B cell (primary cell): ENCODE measurements at regions not wholly inside any gene's neighbourhood (a gene's known extent, or its start where the extent isn't known, plus 50 kb on each side); places are given as distances from the start of the nearest gene placed in this dataset.

Experiments used
- ATAC-seq: fragments of 200-7000 bp; cut with Tn5 transposase; one replicate; pipeline ENCODE4 v1.10.0; 2021; ENCODE audit warnings: low read depth, mild to moderate bottlenecking, moderate number of reproducible peaks, moderate library complexity
- CTCF ChIA-PET: fragments of 350-600 bp; sonication (Branson Sonifier 250); formaldehyde crosslinking; loops from one replicate; lab custom pipeline; 2021; ENCODE audit warnings: antibody characterized with exemption, inconsistent platforms; lab: Charles Lee
- POLR2A ChIA-PET: fragments of 350-600 bp; sonication (Branson Sonifier 250); formaldehyde crosslinking; loops from one replicate; lab custom pipeline; 2021; ENCODE audit warnings: antibody characterized with exemption; lab: Charles Lee
- DNase-seq: peaks from one replicate; pipeline ENCODE4 v3.0.0; 2013
- H2AFZ ChIP-seq: 2 replicates; pipeline ENCODE4 v1.6.1; 2012; ENCODE audit warnings: mild to moderate bottlenecking, low read depth, low read length; ENCODE audit not compliant: insufficient read depth, poor library complexity, severe bottlenecking
- H3K27ac ChIP-seq, 2 donors: 1 replicate in 1 of 2; 2 replicates in 1 of 2; pipeline ENCODE4 v1.5.1; 2012 to 2013; ENCODE audit warnings: low read length in 2 of 2, mild to moderate bottlenecking in 2 of 2, moderate library complexity in 1 of 2
- H3K27me3 ChIP-seq, 4 experiments: fragments of 200-600 bp in 1 of 4; sonication (generic) in 1 of 4; replicated peaks in 1 of 4; 1 replicate in 2 of 4; 2 replicates in 2 of 4; pipeline versions ENCODE4 v1.6.1 to v1.7.0; 2013 to 2016; ENCODE audit warnings: low read length in 3 of 4, mild to moderate bottlenecking in 2 of 4, mixed read lengths in 1 of 4, moderate library complexity in 1 of 4; ENCODE audit not compliant: insufficient read depth in 4 of 4, control insufficient read depth in 3 of 4; ENCODE audit errors: control extremely low read depth in 1 of 4
- H3K36me3 ChIP-seq, 2 experiments: replicated peaks in 1 of 2; 1 replicate in 1 of 2; 2 replicates in 1 of 2; pipeline versions ENCODE4 v1.6.1 to v1.7.1; 2013; ENCODE audit warnings: low read length in 1 of 2; ENCODE audit not compliant: insufficient read depth in 2 of 2, control insufficient read depth in 1 of 2; ENCODE audit errors: control extremely low read depth in 1 of 2, extremely low read depth in 1 of 2
- H3K4me1 ChIP-seq, 2 donors: fragments of 200-600 bp in 1 of 2; sonication (generic) in 1 of 2; 1 replicate in 1 of 2; 2 replicates in 1 of 2; pipeline versions ENCODE4 v1.5.1 to v1.6.1; 2013 to 2017; ENCODE audit warnings: low read length in 2 of 2; ENCODE audit not compliant: control insufficient read depth in 2 of 2, insufficient read depth in 2 of 2
- H3K4me2 ChIP-seq: replicated peaks from 2 replicates; pipeline ENCODE3; 2012; ENCODE audit warnings: mild to moderate bottlenecking, low read depth, low read length; ENCODE audit not compliant: poor library complexity, severe bottlenecking
- H3K4me3 ChIP-seq, 5 experiments: fragments of 200-600 bp in 1 of 5; sonication (generic) in 1 of 5; 1 replicate in 3 of 5; 2 replicates in 2 of 5; pipeline versions ENCODE4 v1.5.1 to v1.7.0; 2011 to 2016; ENCODE audit warnings: low read length in 4 of 5, mild to moderate bottlenecking in 4 of 5, low read depth in 2 of 5, control low read depth in 1 of 5, moderate library complexity in 1 of 5; ENCODE audit not compliant: insufficient read depth in 1 of 5; ENCODE audit errors: control extremely low read depth in 1 of 5, extremely low read depth in 1 of 5
- H3K79me2 ChIP-seq: fragments of 200-600 bp; sonication (generic); one replicate; pipeline ENCODE4 v1.6.0; 2016; ENCODE audit warnings: low read length; ENCODE audit not compliant: control insufficient read depth, insufficient read depth
- H3K9ac ChIP-seq: fragments of 200-600 bp; sonication (generic); 2 replicates; pipeline ENCODE4 v1.6.1; 2017; ENCODE audit warnings: mild to moderate bottlenecking, low read length, moderate library complexity
- H3K9me3 ChIP-seq, 3 donors: one replicate each; pipeline versions ENCODE4 v1.6.1 to v1.7.1; 2013; ENCODE audit warnings: low read length in 2 of 3; ENCODE audit not compliant: control insufficient read depth in 2 of 3, insufficient read depth in 1 of 3; ENCODE audit errors: control extremely low read depth in 1 of 3
- H4K20me1 ChIP-seq: 2 replicates; pipeline ENCODE4 v1.6.0; 2012; ENCODE audit warnings: mild to moderate bottlenecking, low read length; ENCODE audit not compliant: insufficient read depth, control insufficient read depth, poor library complexity, severe bottlenecking
- H3K27ac Mint-ChIP-seq: one replicate; pipeline ENCODE4 v1.8.0; 2021; ENCODE audit warnings: mixed read lengths
- H3K27me3 Mint-ChIP-seq: one replicate; pipeline ENCODE4 v1.8.0; 2021; ENCODE audit warnings: mixed read lengths
- H3K4me1 Mint-ChIP-seq: one replicate; pipeline ENCODE4 v1.8.0; 2021; ENCODE audit warnings: mixed read lengths
- H3K4me3 Mint-ChIP-seq: one replicate; pipeline ENCODE4 v1.8.0; 2021; ENCODE audit warnings: mixed read lengths
- H3K9me3 Mint-ChIP-seq: one replicate; pipeline ENCODE4 v1.8.0; 2022; ENCODE audit warnings: mixed read lengths; ENCODE audit not compliant: insufficient read depth
- EZH2 ChIP-seq: IDR thresholded peaks from 2 replicates; pipeline ENCODE4 v1.6.1; 2012; ENCODE audit warnings: borderline replicate concordance, low read depth, mild to moderate bottlenecking, moderate library complexity, low read length; ENCODE audit not compliant: insufficient read depth, poor library complexity, severe bottlenecking
- WGBS: methylation state at CpG from one replicate; pipeline ENCODE4 v1.1.5; 2013; ENCODE audit warnings: missing lambda C conversion rate; ENCODE audit not compliant: insufficient coverage; 5-methylcytosine and 5-hydroxymethylcytosine counted together
- intact Hi-C: fragments of 100-400 bp; cut with micrococcal nuclease; formaldehyde crosslinking; loops from one replicate; pipeline ENCODE4 v1.10.0; 2022
- TF ChIP-seq, protein P1 (sequence below): fragments of 200-600 bp; IDR thresholded peaks from one replicate; pipeline ENCODE4 v1.8.0; 2022; ENCODE audit warnings: antibody characterized with exemption, mild to moderate bottlenecking

DNA sequence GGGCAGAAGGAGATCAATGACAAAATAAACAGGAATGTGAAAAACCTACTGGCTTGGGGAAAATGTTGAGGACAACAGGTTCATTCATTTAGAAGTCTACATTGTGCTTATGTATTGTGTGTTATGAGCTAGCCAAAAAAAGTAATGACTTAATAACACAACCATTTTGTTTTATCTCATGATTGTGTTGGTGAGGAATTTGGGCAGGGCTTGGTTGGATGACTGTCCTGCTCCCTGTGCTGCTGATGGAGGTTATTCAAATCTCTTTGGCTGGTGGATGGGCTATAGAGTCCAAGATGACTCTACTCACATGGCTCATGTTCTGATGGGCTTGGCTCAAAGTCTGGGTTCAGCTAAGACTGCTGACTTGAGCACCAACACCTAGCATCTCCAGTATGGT, 116.3 kb downstream of the HS3ST1 start:
- DNase-seq (no peak), ATAC-seq (no peak)
- TF ChIP-seq, protein P1, sequence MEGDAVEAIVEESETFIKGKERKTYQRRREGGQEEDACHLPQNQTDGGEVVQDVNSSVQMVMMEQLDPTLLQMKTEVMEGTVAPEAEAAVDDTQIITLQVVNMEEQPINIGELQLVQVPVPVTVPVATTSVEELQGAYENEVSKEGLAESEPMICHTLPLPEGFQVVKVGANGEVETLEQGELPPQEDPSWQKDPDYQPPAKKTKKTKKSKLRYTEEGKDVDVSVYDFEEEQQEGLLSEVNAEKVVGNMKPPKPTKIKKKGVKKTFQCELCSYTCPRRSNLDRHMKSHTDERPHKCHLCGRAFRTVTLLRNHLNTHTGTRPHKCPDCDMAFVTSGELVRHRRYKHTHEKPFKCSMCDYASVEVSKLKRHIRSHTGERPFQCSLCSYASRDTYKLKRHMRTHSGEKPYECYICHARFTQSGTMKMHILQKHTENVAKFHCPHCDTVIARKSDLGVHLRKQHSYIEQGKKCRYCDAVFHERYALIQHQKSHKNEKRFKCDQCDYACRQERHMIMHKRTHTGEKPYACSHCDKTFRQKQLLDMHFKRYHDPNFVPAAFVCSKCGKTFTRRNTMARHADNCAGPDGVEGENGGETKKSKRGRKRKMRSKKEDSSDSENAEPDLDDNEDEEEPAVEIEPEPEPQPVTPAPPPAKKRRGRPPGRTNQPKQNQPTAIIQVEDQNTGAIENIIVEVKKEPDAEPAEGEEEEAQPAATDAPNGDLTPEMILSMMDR = no peak
- no peak for TF ChIP-seq EZH2
- Mint-ChIP-seq H3K4me1 (peaks cover 7% of the 10 kb centered on the region), H3K4me3 (no peak overlapping the region), H3K27ac (no peak overlapping the region), H3K27me3 (no peaks in the 10 kb centered on the region), H3K9me3 (peaks cover 10% of the 10 kb centered on the region)
- ChIA-PET POLR2A (no interaction called here), CTCF (no interaction called here)
- Histone ChIP-seq H4K20me1 (no peaks in the 10 kb centered on the region), H3K27me3 (no peaks in the 10 kb centered on the region), H3K79me2 (no peaks in the 10 kb centered on the region), H3K9me3 (peaks cover 2 to 18% (median 11%) of the 10 kb centered on the region in 3 donors), H3K4me1 (no peaks in the 10 kb centered on the region), H3K4me3 (no peak overlapping the region), H3K27ac (no peak overlapping the region), H2AFZ (no peak overlapping the region), H3K4me2 (no peak overlapping the region), H3K9ac (no peak overlapping the region), H3K36me3 (no peaks in the 10 kb centered on the region)
- intact Hi-C loops = no loop called here

DNA sequence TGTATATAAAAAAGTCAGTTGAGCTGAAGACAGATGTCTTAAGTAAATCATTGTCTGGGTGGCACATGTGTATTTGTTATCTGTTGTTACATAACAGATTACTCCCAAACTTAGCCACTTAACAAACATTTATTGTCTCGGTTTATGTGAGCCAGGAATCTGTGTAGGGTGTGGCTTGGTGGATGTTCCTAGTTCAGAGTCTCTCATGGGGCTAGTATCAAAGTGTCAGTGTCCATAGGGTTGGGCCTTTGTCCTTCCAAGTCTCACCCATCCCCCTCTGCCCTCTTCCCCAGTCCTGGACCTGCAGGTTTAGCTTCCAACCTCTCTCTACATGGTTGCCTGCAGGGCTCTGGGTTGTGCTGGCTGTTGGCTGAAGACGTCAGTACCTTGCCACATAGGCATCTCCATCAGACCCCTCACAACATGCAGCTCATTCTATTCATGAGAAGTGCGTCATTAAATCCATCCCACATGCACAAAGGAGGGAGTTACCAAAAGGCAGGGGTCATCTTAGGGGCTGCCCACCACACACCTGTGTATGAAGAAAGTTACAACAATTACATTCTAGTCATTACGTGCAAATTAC, 127.5 kb downstream of the HS3ST1 start:
- no peak overlapping the region for H3K9ac ChIP-seq
- ATAC-seq = no peak
- H3K4me1 ChIP-seq = peaks cover 0 to 8% of the 10 kb centered on the region in 2 donors
- no peak overlapping the region for H3K27ac Mint-ChIP-seq
- TF ChIP-seq, protein P1 = no peak
- TF ChIP-seq EZH2 = no peak
- H3K36me3 ChIP-seq = no peaks in the 10 kb centered on the region
- peaks cover 12% of the 10 kb centered on the region for H3K27me3 Mint-ChIP-seq
- H3K4me1 Mint-ChIP-seq = peaks cover 10% of the 10 kb centered on the region
- intact Hi-C loops = no loop called here
- H3K4me2 ChIP-seq = no peak overlapping the region
- H3K4me3 Mint-ChIP-seq = no peak overlapping the region
- 100% methylated on average over 3 of the region's 4 CpGs for WGBS
- H2AFZ ChIP-seq = no peak overlapping the region
- H3K9me3 Mint-ChIP-seq = no peaks in the 10 kb centered on the region
- no peak overlapping the region for H3K27ac ChIP-seq
- ChIA-PET POLR2A (no interaction called here), CTCF (interaction anchor here (0.6 kb wide), 1 partner anchor 35 kb away, joined by 3 read pairs; no protein-coding TSS in a partner anchor)
- H3K9me3 ChIP-seq = no peaks in the 10 kb centered on the region
- DNase-seq = no peak
- H3K4me3 ChIP-seq = no peak overlapping the region
- peaks cover 0 to 2% (median 0%) of the 10 kb centered on the region in 4 experiments for H3K27me3 ChIP-seq
- H3K79me2 ChIP-seq = no peaks in the 10 kb centered on the region
- H4K20me1 ChIP-seq = no peaks in the 10 kb centered on the region
